Muscle layer of colon (tissue), 2 donors: ENCODE measurements at regions not wholly inside any gene's neighbourhood (a gene's known extent, or its start where the extent isn't known, plus 50 kb on each side); places are given as distances from the start of the nearest gene placed in this dataset.
"Not testable (repeated sequence)": the region's sequence is repeated elsewhere in the genome, so short reads cannot be mapped to it uniquely, and the experiment has no call there.

Experiments used
- H3K27ac ChIP-seq: one replicate; pipeline ENCODE4 v1.7.0; 2013; ENCODE audit warnings: low read depth, mild to moderate bottlenecking, low read length, moderate library complexity
- H3K27me3 ChIP-seq, 2 donors: one replicate each; pipeline ENCODE4 v1.7.0; 2013; ENCODE audit warnings: low read length in 2 of 2, mild to moderate bottlenecking in 2 of 2; ENCODE audit not compliant: insufficient read depth in 2 of 2, control insufficient read depth in 1 of 2
- H3K36me3 ChIP-seq: one replicate; pipeline ENCODE4 v1.7.0; 2013; ENCODE audit warnings: mild to moderate bottlenecking, low read length; ENCODE audit not compliant: insufficient read depth
- H3K4me1 ChIP-seq: one replicate; pipeline ENCODE4 v1.7.0; 2013; ENCODE audit warnings: mild to moderate bottlenecking, low read length; ENCODE audit not compliant: insufficient read depth
- H3K4me3 ChIP-seq, 2 donors: one replicate each; pipeline ENCODE4 v1.7.0; 2013; ENCODE audit warnings: low read length in 2 of 2, low read depth in 1 of 2, mild to moderate bottlenecking in 1 of 2, moderate library complexity in 1 of 2
- H3K9ac ChIP-seq: one replicate; pipeline ENCODE4 v1.7.0; 2013; ENCODE audit warnings: low read length
- H3K9me3 ChIP-seq: one replicate; pipeline ENCODE4 v1.7.0; 2013; ENCODE audit warnings: mild to moderate bottlenecking, low read length
- donor health status: abdominal sarcoma.
- donor health status: Adenocarcinoma of cecum.

GRCh38 chr2:235224410-235224809 lies 269.4 kb upstream of the AGAP1 start:
- H3K4me3 ChIP-seq, result no peak overlapping the region
- H3K27me3 ChIP-seq, result no peaks in the 10 kb centered on the region
- no peaks in the 10 kb centered on the region for H3K36me3 ChIP-seq
- no peak overlapping the region for H3K27ac ChIP-seq
- H3K9me3 ChIP-seq, result no peaks in the 10 kb centered on the region
- H3K4me1 ChIP-seq, result no peaks in the 10 kb centered on the region
- H3K9ac ChIP-seq, result no peak overlapping the region

- Histone ChIP-seq H3K4me3 (no peak overlapping the region), H3K27ac (no peak overlapping the region), H3K4me1 (no peaks in the 10 kb centered on the region), H3K27me3 (no peaks in the 10 kb centered on the region), H3K9me3 (no peaks in the 10 kb centered on the region), H3K36me3 (no peaks in the 10 kb centered on the region), H3K9ac (no peak overlapping the region)
Observed at GRCh38 chr2:235225261-235225660, 268.6 kb upstream of the AGAP1 start.

GRCh38 chr2:235227590-235227989 lies 266.3 kb upstream of the AGAP1 start:
- Histone ChIP-seq H3K27me3 (no peaks in the 10 kb centered on the region), H3K9ac (no peak overlapping the region), H3K4me1 (no peaks in the 10 kb centered on the region), H3K9me3 (no peaks in the 10 kb centered on the region), H3K36me3 (no peaks in the 10 kb centered on the region), H3K4me3 (no peak overlapping the region), H3K27ac (no peak overlapping the region)

- not testable (repeated sequence) for H3K27me3 ChIP-seq, H3K27ac ChIP-seq, H3K4me3 ChIP-seq, H3K9ac ChIP-seq, H3K4me1 ChIP-seq, H3K9me3 ChIP-seq, H3K36me3 ChIP-seq
Observed at GRCh38 chr2:235228422-235228821, 265.4 kb upstream of the AGAP1 start.

GRCh38 chr2:235229236-235229635 lies 264.6 kb upstream of the AGAP1 start:
- Histone ChIP-seq H3K4me1 (no peaks in the 10 kb centered on the region), H3K9me3 (no peaks in the 10 kb centered on the region), H3K27ac (no peak overlapping the region), H3K9ac (no peak overlapping the region), H3K36me3 (no peaks in the 10 kb centered on the region), H3K27me3 (no peaks in the 10 kb centered on the region), H3K4me3 (no peak overlapping the region)

- H3K4me1 ChIP-seq, result no peaks in the 10 kb centered on the region
- no peaks in the 10 kb centered on the region for H3K9me3 ChIP-seq
- no peak overlapping the region for H3K9ac ChIP-seq
- H3K36me3 ChIP-seq, result no peaks in the 10 kb centered on the region
- H3K4me3 ChIP-seq, result no peak overlapping the region
- H3K27me3 ChIP-seq, result no peaks in the 10 kb centered on the region
- H3K27ac ChIP-seq, result no peak overlapping the region
Observed at GRCh38 chr2:235230821-235231601, 262.8 kb upstream of the AGAP1 start.

- no peak overlapping the region for H3K27ac ChIP-seq
- no peaks in the 10 kb centered on the region for H3K36me3 ChIP-seq
- no peaks in the 10 kb centered on the region for H3K4me1 ChIP-seq
- H3K9ac ChIP-seq, result no peak overlapping the region
- no peak overlapping the region for H3K4me3 ChIP-seq
- H3K27me3 ChIP-seq, result no peaks in the 10 kb centered on the region
- no peaks in the 10 kb centered on the region for H3K9me3 ChIP-seq
Observed at GRCh38 chr2:235232449-235233433, 261.1 kb upstream of the AGAP1 start.

GRCh38 chr2:235234736-235235135 lies 259.1 kb upstream of the AGAP1 start:
- Histone ChIP-seq H3K9ac (no peak overlapping the region), H3K27ac (no peak overlapping the region), H3K4me3 (no peak overlapping the region), H3K4me1 (peaks cover 13% of the 10 kb centered on the region), H3K36me3 (no peaks in the 10 kb centered on the region), H3K9me3 (no peaks in the 10 kb centered on the region), H3K27me3 (no peaks in the 10 kb centered on the region)

GRCh38 chr2:235235977-235236767 lies 257.7 kb upstream of the AGAP1 start:
- Histone ChIP-seq H3K9me3 (no peaks in the 10 kb centered on the region), H3K27ac (no peak overlapping the region), H3K4me1 (peaks cover 13% of the 10 kb centered on the region), H3K4me3 (no peak overlapping the region), H3K36me3 (no peaks in the 10 kb centered on the region), H3K9ac (no peak overlapping the region), H3K27me3 (no peaks in the 10 kb centered on the region)

- Histone ChIP-seq H3K4me3 (no peak overlapping the region), H3K36me3 (no peaks in the 10 kb centered on the region), H3K27ac (no peak overlapping the region), H3K9me3 (no peaks in the 10 kb centered on the region), H3K27me3 (no peaks in the 10 kb centered on the region), H3K9ac (no peak overlapping the region), H3K4me1 (peaks cover 13% of the 10 kb centered on the region)
Observed at GRCh38 chr2:235238537-235238936, 255.3 kb upstream of the AGAP1 start.

- Histone ChIP-seq H3K27ac (no peak overlapping the region), H3K9ac (no peak overlapping the region), H3K4me3 (no peak overlapping the region), H3K36me3 (no peaks in the 10 kb centered on the region), H3K4me1 (peaks cover 16% of the 10 kb centered on the region), H3K27me3 (no peaks in the 10 kb centered on the region), H3K9me3 (no peaks in the 10 kb centered on the region)
Observed at GRCh38 chr2:235240574-235240973, 253.3 kb upstream of the AGAP1 start.
